Transverse colon (tissue), 4 donors: ENCODE measurements at regions not wholly inside any gene's neighbourhood (a gene's known extent, or its start where the extent isn't known, plus 50 kb on each side); places are given as distances from the start of the nearest gene placed in this dataset.

Source experiments
- DNase-seq: peaks from one replicate; pipeline ENCODE4 v3.0.0-alpha.2; 2019
- H3K27ac ChIP-seq, 4 donors: fragments of 200-600 bp; sonication (generic); 2 replicates each; pipeline ENCODE4 v1.5.1; 2016 to 2018; ENCODE audit warnings: inconsistent platforms in 4 of 4
- H3K27me3 ChIP-seq: fragments of 200-600 bp; sonication (generic); 2 replicates; pipeline ENCODE4 v1.5.1; 2017; ENCODE audit warnings: inconsistent platforms
- H3K36me3 ChIP-seq, 4 donors: fragments of 200-600 bp; sonication (generic); 2 replicates each; pipeline ENCODE4 v1.5.1; 2017 to 2019; ENCODE audit warnings: inconsistent platforms in 4 of 4
- H3K4me1 ChIP-seq, 4 donors: fragments of 200-600 bp; sonication (generic); 2 replicates each; pipeline ENCODE4 v1.5.1; 2017 to 2020; ENCODE audit warnings: inconsistent platforms in 4 of 4
- H3K4me3 ChIP-seq, 4 donors: fragments of 200-600 bp; sonication (generic); 1 replicate in 1 of 4; 2 replicates in 3 of 4; pipeline versions ENCODE4 v1.5.1 to v1.6.1; 2017 to 2019; ENCODE audit warnings: inconsistent platforms in 4 of 4
- H3K9me3 ChIP-seq, 2 donors: fragments of 200-600 bp; sonication (generic); 2 replicates each; pipeline ENCODE4 v1.5.1; 2017 to 2019; ENCODE audit warnings: inconsistent platforms in 2 of 2
- EP300 ChIP-seq: sonication (generic); formaldehyde crosslinking; IDR thresholded peaks from one replicate; pipeline ENCODE4 v1.6.1; 2017; ENCODE audit warnings: antibody characterized with exemption, low read depth
- POLR2A ChIP-seq: fragments of 450-650 bp; IDR thresholded peaks from one replicate; pipeline ENCODE4 v1.6.1; 2016; ENCODE audit warnings: antibody characterized with exemption, mild to moderate bottlenecking, moderate library complexity
- POLR2AphosphoS5 ChIP-seq, 3 donors: sonication (generic); formaldehyde crosslinking; IDR thresholded peaks; one replicate each; pipeline ENCODE4 v1.6.1; 2016; ENCODE audit warnings: antibody characterized with exemption in 3 of 3
- WGBS, 2 donors: methylation state at CpG; one replicate each; pipeline ENCODE4 v1.1.5; 2018; ENCODE audit warnings: low coverage in 1 of 2; 5-methylcytosine and 5-hydroxymethylcytosine counted together
- in situ Hi-C, 4 donors: fragments of 200-750 bp; cut with MboI; loops; one replicate each; pipeline versions ENCODE4 v1.15.0 to v1.15.1; 2017; ENCODE audit warnings: low sequenced_read_pairs in 3 of 4, low pct_ligation_motif_present in 1 of 4, low pct_unique_long_range_greater_than_20kb in 1 of 4
- intact Hi-C: fragments of 100-400 bp; cut with DNase I; formaldehyde crosslinking; loops from one replicate; pipeline ENCODE4 v1.15.1; 2023; ENCODE audit warnings: low total_unique reads
- TF ChIP-seq, protein P1 (sequence below), 5 experiments: fragments of 200-600 bp in 3 of 5; fragments of 450-650 bp in 2 of 5; sonication (generic) in 3 of 5; IDR thresholded peaks; 1 replicate in 2 of 5; 2 replicates in 3 of 5; pipeline ENCODE4 v1.5.1; 2016 to 2017; ENCODE audit warnings: antibody characterized with exemption in 5 of 5, inconsistent platforms in 3 of 5, mild to moderate bottlenecking in 2 of 5, moderate library complexity in 1 of 5

DNA sequence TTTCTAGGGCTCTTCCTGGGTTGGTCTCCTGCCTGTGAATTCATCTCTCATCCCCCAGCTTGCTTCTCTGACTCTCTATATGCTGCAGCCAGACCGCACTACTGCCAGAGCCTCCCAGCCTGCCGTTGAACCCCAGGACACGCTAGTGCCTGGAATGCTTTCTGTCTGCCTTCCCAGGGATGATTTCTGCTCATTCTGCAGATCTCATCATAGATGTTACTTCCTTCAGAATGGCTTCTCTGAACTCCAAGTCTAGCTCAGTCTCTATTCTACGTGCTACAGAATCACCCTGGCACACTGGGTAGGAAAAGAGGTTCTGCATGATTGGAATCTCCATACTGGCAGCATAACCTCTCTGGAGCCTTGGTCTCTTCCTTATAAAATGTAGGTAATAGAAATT, 94.8 kb upstream of the RAB12 start:
- in situ Hi-C loops (no loop called here), intact Hi-C loops (no loop called here)
- no peak for DNase-seq
- H3K27ac ChIP-seq = no peak overlapping the region
- no peaks in the 10 kb centered on the region for H3K36me3 ChIP-seq
- no peaks in the 10 kb centered on the region for H3K9me3 ChIP-seq
- H3K27me3 ChIP-seq = no peaks in the 10 kb centered on the region
- WGBS, 2 donors = 50 to 75% methylated on average over 1 to 4 of the region's 4 CpGs
- no peak overlapping the region for H3K4me3 ChIP-seq
- H3K4me1 ChIP-seq = no peaks in the 10 kb centered on the region
- TF ChIP-seq, protein P1, sequence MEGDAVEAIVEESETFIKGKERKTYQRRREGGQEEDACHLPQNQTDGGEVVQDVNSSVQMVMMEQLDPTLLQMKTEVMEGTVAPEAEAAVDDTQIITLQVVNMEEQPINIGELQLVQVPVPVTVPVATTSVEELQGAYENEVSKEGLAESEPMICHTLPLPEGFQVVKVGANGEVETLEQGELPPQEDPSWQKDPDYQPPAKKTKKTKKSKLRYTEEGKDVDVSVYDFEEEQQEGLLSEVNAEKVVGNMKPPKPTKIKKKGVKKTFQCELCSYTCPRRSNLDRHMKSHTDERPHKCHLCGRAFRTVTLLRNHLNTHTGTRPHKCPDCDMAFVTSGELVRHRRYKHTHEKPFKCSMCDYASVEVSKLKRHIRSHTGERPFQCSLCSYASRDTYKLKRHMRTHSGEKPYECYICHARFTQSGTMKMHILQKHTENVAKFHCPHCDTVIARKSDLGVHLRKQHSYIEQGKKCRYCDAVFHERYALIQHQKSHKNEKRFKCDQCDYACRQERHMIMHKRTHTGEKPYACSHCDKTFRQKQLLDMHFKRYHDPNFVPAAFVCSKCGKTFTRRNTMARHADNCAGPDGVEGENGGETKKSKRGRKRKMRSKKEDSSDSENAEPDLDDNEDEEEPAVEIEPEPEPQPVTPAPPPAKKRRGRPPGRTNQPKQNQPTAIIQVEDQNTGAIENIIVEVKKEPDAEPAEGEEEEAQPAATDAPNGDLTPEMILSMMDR (IDR thresholded peaks at IDR 0.05) = no peak
- TF ChIP-seq EP300 (no peak), POLR2AphosphoS5 (IDR thresholded peaks at IDR 0.05) (no peak)

DNA sequence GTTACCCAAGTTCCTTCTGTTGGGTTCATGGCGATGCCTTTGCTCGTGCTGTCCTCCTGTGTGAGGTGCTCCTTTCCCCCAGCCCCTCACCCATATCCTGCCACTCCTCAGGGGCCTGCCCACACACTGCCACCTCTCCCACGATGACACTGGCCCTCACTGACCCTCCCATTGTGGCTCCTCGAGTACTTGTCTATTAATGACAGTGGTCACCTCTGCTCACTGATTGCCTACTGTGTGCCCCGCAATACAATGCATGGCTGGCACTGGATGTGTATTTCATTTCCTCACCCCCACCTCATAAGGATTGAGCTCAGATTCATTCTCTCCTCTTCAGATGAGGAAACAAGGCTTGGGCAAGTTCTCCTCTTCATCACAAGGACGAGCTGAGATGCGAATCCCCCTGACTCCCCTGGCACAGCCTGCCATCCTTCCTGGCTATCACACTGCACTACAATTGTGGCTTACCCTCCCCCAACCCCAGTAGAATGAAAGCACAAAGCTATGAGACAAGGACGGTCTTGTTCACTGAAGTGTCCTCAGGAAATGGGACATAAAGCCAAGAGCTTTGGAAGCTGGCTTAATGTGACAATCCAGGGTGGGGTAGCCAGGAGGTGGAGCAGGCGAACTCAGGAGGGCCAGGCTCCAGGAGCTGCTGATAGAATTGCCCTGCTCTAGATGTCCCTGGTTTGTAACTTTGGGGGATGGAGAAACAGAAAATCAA, 93.9 kb upstream of the RAB12 start:
- H3K27ac ChIP-seq = no peak overlapping the region
- H3K4me1 ChIP-seq = no peaks in the 10 kb centered on the region
- H3K4me3 ChIP-seq = no peak overlapping the region
- in situ Hi-C loops (no loop called here), intact Hi-C loops (no loop called here)
- H3K9me3 ChIP-seq = no peaks in the 10 kb centered on the region
- no peaks in the 10 kb centered on the region for H3K36me3 ChIP-seq
- 62 to 85% methylated on average over 3 to 9 of the region's 9 CpGs for WGBS, 2 donors
- H3K27me3 ChIP-seq = no peaks in the 10 kb centered on the region
- TF ChIP-seq, protein P1 (IDR thresholded peaks at IDR 0.05) = no peak
- TF ChIP-seq POLR2AphosphoS5 (IDR thresholded peaks at IDR 0.05) (no peak), POLR2A (no peak), EP300 (no peak)
- DNase-seq = no peak

DNA sequence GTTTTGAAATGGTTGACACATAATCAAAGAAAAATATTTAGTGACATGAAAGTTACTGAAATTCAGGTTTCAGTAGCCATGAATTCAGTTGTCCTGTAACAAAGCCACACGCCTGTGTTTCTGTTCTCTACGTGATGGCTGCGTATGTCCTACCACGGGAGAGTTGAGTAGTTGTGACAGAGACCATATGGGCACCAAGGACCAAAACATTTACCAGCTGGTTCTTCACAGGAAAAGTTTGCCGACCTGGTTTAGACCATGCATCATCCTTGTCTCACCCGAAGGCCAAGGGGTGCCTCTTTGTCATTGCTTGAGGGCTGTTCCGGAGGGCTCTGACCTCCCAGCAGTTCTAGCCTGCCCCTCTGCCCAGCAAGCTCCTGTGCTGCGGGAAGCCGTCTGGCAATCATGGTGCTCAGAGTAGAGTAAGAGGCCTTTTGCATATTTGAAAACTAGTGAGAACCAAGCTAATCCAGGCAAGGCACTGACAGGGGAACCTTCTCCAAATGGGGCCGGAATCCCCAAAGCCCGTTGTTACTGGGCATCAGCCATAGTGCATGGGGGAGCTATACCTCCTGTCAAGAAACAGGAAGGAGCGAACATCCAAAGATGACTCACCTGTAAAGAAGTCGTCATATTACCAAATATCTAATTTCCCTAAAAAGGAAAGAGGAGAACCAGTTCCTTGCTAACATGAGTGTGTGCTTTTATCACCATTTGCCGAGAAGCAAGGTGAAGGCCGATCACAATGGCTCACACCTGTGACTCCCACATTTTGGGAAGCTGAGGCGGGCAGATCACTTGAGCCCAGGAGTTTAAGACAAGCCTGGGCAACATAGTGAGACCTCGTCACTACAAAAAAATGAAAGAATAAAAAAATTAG, 92.6 kb upstream of the RAB12 start:
- TF ChIP-seq POLR2AphosphoS5 (IDR thresholded peaks at IDR 0.05) = no peak
- no peak for TF ChIP-seq EP300
- no peak for TF ChIP-seq POLR2A
- TF ChIP-seq, protein P1 (IDR thresholded peaks at IDR 0.05) = no peak
- 75 to 80% methylated on average over 9 to 16 of the region's 17 CpGs for WGBS, 2 donors
- in situ Hi-C loops = no loop called here
- intact Hi-C loops = no loop called here
- no peak for DNase-seq
- Histone ChIP-seq H3K4me1 (no peaks in the 10 kb centered on the region), H3K9me3 (no peaks in the 10 kb centered on the region), H3K36me3 (no peaks in the 10 kb centered on the region), H3K27me3 (no peaks in the 10 kb centered on the region), H3K27ac (no peak overlapping the region), H3K4me3 (no peak overlapping the region)

DNA sequence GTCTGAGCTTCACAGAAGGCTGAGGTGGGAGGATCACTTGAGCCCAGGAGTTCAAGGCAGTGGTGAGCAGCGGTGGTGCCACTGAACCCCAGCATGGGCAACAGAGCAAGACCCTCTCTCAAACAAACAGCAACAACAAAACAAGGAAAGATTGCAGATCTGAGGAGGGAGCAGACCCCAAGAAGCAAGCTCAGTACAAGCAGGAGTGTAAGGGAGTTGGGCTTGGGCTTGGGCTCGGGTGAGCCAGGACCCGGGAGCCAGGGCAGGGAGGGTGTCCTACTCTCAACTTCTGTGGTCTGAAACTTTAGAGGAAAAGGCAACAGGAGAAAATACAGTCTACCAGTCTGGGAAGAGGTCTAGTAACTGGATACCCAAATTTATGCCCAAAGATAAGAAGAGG, 92.0 kb upstream of the RAB12 start:
- no peak for DNase-seq

More for the DNA sequence above, 92.0 kb upstream of the RAB12 start:
- no peaks in the 10 kb centered on the region for H3K9me3 ChIP-seq
- no peak overlapping the region for H3K27ac ChIP-seq
- H3K4me3 ChIP-seq = no peak overlapping the region
- intact Hi-C loops (no loop called here), in situ Hi-C loops (no loop called here)
- H3K4me1 ChIP-seq = no peaks in the 10 kb centered on the region
- TF ChIP-seq, protein P1 (IDR thresholded peaks at IDR 0.05) = no peak
- no peak for TF ChIP-seq POLR2AphosphoS5 (IDR thresholded peaks at IDR 0.05)
- no peak for TF ChIP-seq EP300
- no peak for TF ChIP-seq POLR2A
- no peaks in the 10 kb centered on the region for H3K27me3 ChIP-seq
- no peaks in the 10 kb centered on the region for H3K36me3 ChIP-seq
- WGBS, 2 donors = 89% methylated on average over 3 of the region's 3 CpGs; no CpG with 5 or more reads in 1 of the 2 donors
